ENCODE measurements at regions not wholly inside any gene's neighbourhood (a gene's known extent, or its start where the extent isn't known, plus 50 kb on each side); places are given as distances from the start of the nearest gene placed in this dataset.

- DNase-seq (ENCODE audit: low read depth in 2 of 2), result no peak
Measured at GRCh38 chr2:118291251-118291880, 203.1 kb downstream of the INSIG2 start.

- DNase-seq (ENCODE audit: low read depth in 2 of 2), result no peak
Measured at GRCh38 chr2:118290411-118291250, 202.4 kb downstream of the INSIG2 start.

GRCh38 chr2:118279005-118279404 lies 190.7 kb downstream of the INSIG2 start:
- no peak for DNase-seq (ENCODE audit: low read depth in 2 of 2)

GRCh38 chr2:118278046-118278445 lies 189.8 kb downstream of the INSIG2 start:
- no peak for DNase-seq (ENCODE audit: low read depth in 2 of 2)

GRCh38 chr2:118274841-118275510 lies 186.7 kb downstream of the INSIG2 start:
- DNase-seq (ENCODE audit: low read depth in 2 of 2), result no peak

GRCh38 chr2:118272391-118272790 lies 184.1 kb downstream of the INSIG2 start:
- DNase-seq (ENCODE audit: low read depth in 2 of 2), result no peak

GRCh38 chr2:118269408-118270051 lies 181.3 kb downstream of the INSIG2 start:
- DNase-seq (ENCODE audit: low read depth in 2 of 2), result no peak

GRCh38 chr2:118268268-118268667 lies 180.0 kb downstream of the INSIG2 start:
- DNase-seq (ENCODE audit: low read depth in 2 of 2), result no peak

GRCh38 chr2:118265873-118266455 lies 177.7 kb downstream of the INSIG2 start:
- no peak for DNase-seq (ENCODE audit: low read depth in 2 of 2)

- DNase-seq (ENCODE audit: low read depth in 2 of 2), result no peak
Measured at GRCh38 chr2:118264232-118264990, 176.1 kb downstream of the INSIG2 start.

GRCh38 chr2:118257696-118258095 lies 169.4 kb downstream of the INSIG2 start:
- no peak for DNase-seq (ENCODE audit: low read depth in 2 of 2)

- no peak for DNase-seq (ENCODE audit: low read depth in 2 of 2)
Measured at GRCh38 chr2:118255771-118256372, 167.6 kb downstream of the INSIG2 start.

GRCh38 chr2:118255301-118255700 lies 167.0 kb downstream of the INSIG2 start:
- no peak for DNase-seq (ENCODE audit: low read depth in 2 of 2)

GRCh38 chr2:118254116-118254515 lies 165.8 kb downstream of the INSIG2 start:
- no peak for DNase-seq (ENCODE audit: low read depth in 2 of 2)

- DNase-seq (ENCODE audit: low read depth in 2 of 2), result no peak
Measured at GRCh38 chr2:118251427-118251826, 163.2 kb downstream of the INSIG2 start.

- peak; percentile 26 to 32 for DNase-seq (ENCODE audit: low read depth in 2 of 2)
Measured at GRCh38 chr2:118250463-118250862, 162.2 kb downstream of the INSIG2 start.

- no peak for DNase-seq (ENCODE audit: low read depth in 2 of 2)
Measured at GRCh38 chr2:118250001-118250400, 161.7 kb downstream of the INSIG2 start.

- DNase-seq (ENCODE audit: low read depth in 2 of 2), result no peak
Measured at GRCh38 chr2:118249531-118249930, 161.3 kb downstream of the INSIG2 start.

- DNase-seq (ENCODE audit: low read depth in 2 of 2), result no peak
Measured at GRCh38 chr2:118246726-118247125, 158.5 kb downstream of the INSIG2 start.

- DNase-seq (ENCODE audit: low read depth in 2 of 2), result no peak
Measured at GRCh38 chr2:118246079-118246478, 157.8 kb downstream of the INSIG2 start.
